NCI-H748 (cell line): ENCODE measurements at regions not wholly inside any gene's neighbourhood (a gene's known extent, or its start where the extent isn't known, plus 50 kb on each side); places are given as distances from the start of the nearest gene placed in this dataset.
"Not testable (repeated sequence)": the region's sequence is repeated elsewhere in the genome, so short reads cannot be mapped to it uniquely, and the experiment has no call there.

Experiments used
- DNase-seq: peaks from one replicate; lab custom pipeline; 2025; ENCODE audit not compliant: unreplicated experiment; lab: John Stamatoyannopoulos, UW

DNA sequence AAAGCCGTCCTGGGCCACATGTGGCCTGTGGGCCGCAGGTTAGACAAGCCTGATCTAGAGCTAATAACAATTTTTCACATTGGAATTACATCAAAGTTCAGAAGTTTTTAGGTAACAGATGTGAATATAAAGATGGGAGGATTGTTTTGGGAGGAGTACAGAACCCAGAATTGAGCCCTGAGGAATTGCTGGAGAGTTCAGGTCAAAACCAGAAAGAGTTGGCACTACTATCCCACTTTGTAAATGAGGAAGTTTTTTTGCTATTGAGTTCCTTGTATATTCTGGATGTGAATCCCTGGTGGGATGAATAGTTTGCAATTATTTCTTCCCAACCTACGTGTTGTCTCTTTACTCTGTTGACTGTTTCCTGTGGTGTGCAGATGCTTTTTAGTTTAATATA, 109.5 kb upstream of the LIPC start:
- DNase-seq, result no peak

DNA sequence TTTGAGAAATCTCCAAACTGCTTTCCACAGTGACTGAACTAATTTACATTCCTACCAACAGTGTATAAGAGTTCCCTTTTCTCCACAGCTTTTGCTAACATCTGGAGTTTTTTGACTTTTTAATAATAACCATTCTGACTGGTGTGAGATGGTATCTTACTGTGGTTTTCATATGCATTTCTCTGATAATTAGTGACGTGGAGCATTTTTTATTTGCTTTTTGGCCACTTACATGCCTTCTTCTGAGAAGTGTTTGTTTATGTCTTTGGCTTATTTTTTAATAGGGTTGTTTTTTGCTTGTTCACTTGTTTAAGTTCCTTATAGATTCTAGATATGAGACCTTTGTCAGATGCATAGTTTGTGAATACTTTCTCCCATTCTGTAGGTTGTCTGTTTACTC, 108.5 kb upstream of the LIPC start:
- DNase-seq, result not testable (repeated sequence)

DNA sequence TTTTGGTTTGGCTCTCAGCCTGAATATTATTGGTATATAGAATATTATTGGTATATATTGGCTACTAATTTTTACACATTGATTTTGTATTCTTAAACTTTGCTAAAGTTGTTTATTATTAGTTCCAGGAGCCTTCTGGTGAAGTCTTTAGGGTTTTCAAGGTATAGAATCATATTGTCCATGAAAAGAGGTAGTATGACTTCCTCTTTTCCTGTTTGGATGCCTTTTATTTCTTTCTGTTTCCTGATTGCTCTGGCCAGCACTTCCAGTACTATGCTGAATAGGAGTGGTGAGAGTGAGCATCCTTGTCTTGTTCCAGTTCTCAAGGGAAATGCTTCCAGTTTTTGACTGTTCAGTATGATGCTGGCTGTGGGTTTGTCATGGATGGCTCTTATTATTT, 107.3 kb upstream of the LIPC start:
- no peak for DNase-seq

GRCh38 chr15:58327958-58328357, 103.8 kb upstream of the LIPC start:
- no peak for DNase-seq

DNA sequence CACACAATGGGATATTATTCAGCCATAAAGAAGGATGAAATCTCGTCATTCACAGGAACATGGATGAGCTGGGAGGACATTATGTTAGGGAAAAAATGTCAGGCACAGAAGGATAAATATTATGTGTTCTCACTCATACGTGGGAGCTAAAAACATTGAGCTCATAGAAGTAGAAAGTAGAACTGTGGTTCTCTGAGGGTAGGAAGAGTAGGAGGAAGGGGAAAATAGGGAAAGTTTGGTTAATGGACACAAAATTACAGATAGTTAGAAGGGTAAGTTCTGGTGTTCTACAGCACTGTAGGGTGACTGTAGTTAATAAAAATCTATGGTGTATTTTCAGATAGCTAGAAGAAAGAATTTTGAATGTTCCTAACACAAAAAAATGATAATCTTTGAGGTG, 102.6 kb upstream of the LIPC start:
- no peak for DNase-seq

GRCh38 chr15:58329781-58330671, 101.8 kb upstream of the LIPC start:
- no peak for DNase-seq

GRCh38 chr15:58330741-58331559, 100.8 kb upstream of the LIPC start:
- no peak for DNase-seq

GRCh38 chr15:58331560-58331912, 100.3 kb upstream of the LIPC start:
- DNase-seq, result no peak

GRCh38 chr15:58331913-58332675, 99.7 kb upstream of the LIPC start:
- DNase-seq, result peak; percentile 67

GRCh38 chr15:58332676-58333400, 99.0 kb upstream of the LIPC start:
- no peak for DNase-seq

DNA sequence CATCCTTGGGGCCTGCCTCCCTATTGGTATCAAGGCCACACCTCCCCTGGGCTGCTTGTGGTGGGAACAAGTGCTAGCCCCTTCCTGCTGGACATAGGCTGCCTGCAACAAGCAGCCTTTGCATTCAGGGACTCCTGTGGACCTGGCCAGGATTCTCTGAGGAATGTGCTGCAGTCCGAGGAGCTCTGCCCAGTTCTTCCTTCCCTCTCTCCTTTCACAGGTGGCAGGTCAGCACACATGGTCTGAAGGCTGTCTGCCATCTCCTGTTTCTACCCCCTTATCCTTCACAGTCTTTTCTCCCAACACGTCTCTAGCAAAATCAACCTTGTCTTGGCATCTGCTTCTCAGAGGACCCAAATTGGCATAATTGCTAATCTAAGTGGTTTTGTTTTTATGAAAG, 97.0 kb upstream of the LIPC start:
- DNase-seq, result no peak

DNA sequence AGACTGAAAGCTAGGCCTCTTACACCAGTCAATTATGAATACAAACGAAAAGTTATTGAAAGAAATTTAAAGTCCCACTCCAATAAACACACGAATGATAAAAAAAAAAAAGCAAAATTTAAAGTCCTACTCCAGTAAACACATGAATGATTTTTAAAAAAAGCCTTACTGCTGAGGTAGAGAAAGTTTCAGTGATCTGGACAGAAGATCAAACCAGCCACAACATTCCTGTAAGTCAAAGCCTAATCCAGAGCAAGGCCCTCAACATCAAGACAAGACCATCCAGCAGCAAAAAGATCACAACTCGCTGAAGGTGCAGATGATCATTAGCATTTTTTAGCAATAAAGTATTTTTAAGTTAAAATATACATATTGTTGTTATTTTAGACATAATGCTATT, 95.6 kb upstream of the LIPC start:
- DNase-seq, result no peak

DNA sequence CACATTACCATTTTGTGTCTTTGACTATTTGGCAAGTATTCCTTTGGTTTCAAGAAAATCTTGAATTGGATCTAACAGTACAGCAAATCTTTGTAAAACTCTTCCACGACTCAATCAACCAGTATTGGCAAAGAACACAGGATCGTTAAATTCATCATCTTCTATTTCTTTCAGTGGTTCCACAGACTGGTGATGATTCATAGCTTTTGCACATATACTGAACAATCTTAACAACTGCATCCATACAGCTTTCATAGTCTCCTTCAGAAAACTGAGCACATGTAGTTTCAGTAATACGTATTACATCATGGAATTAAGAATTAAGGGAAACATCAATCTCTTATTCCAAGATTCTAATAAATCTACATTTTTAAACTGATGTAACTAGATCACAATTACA, 91.6 kb upstream of the LIPC start:
- DNase-seq, result no peak

- no peak for DNase-seq
Measured at GRCh38 chr15:58342508-58342907, 89.3 kb upstream of the LIPC start.

DNA sequence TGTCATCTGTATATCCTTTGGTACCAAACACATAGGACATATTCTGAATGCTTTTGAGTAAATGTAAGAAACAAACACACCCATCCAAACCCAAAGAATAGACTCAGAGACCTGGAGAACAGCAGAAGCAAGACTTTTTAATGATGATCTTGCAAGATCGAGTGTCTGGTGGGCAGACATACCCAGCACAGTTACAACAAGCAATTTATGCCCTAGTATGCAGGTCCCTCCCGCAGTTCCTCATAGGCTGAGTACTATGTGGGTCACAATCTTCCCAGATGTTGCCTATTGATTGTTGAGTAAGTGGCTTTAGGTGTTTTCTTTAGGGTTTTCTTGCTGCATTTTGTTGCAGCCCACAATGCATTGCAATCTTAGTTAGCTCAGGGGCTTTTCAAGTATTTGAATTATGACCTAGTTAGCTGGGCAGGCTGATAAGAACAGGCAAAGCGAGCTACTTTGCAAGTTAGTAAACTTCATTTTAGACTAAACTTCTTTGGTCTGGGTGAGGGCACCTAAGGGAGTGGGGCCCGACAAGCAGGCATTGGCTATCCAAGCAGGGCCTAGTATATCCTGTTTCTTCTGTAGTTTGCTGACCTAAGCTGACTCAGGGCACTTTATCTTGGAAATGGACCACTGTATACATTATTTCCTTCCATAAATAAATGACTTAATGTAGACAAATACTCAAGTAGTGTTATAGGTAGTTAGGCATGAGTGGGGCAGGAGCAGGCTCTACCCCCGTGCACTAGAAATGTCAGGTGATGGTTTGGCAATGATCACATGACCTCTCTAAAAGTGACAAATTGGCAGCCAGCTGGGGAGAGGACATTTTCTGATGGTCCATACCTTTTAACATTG, 87.3 kb upstream of the LIPC start:
- DNase-seq, result no peak

DNA sequence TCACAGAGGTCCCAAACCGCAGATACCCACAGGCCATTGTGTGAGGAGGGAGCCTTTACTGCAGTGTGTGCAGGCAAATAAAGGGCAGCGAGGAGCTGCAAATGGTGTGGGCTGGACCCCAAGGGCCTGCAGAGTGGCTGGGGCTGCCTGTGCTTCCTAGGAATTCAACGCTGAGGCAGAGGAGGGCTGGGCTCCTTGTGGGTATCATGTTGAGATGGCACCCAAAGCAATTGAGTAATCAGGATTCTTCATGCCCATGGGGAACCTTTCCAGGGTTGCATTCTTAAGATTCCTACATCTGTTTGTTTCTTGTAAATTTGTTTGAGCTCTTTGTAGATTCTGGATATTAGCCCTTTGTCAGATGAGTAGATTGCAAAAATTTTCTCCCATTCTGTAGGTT, 85.4 kb upstream of the LIPC start:
- DNase-seq, result no peak

GRCh38 chr15:58348095-58348812, 83.5 kb upstream of the LIPC start:
- peak; percentile 84 for DNase-seq

GRCh38 chr15:58352026-58352929, 79.5 kb upstream of the LIPC start:
- DNase-seq, result no peak
